GM12878 (cell line): ENCODE measurements at regions not wholly inside any gene's neighbourhood (a gene's known extent, or its start where the extent isn't known, plus 50 kb on each side); places are given as distances from the start of the nearest gene placed in this dataset.

Experiments used
- CTCF ChIP-seq, 3 experiments: IDR thresholded peaks in 2 of 3; conservative IDR thresholded peaks in 1 of 3; 2 replicates each; pipeline ENCODE4 v1.5.1; 2011; ENCODE audit warnings: low read depth in 3 of 3, low read length in 3 of 3, mild to moderate bottlenecking in 3 of 3, control low read depth in 2 of 3, moderate library complexity in 2 of 3, inconsistent platforms in 1 of 3, mixed read lengths in 1 of 3; ENCODE audit not compliant: control insufficient read depth in 2 of 3, insufficient read depth in 1 of 3; ENCODE audit errors: extremely low read depth in 1 of 3
- EZH2 ChIP-seq: IDR thresholded peaks from 2 replicates; pipeline ENCODE4 v1.6.1; 2012; ENCODE audit warnings: low read depth, mild to moderate bottlenecking, control low read depth, inconsistent platforms, low read length, borderline replicate concordance; ENCODE audit not compliant: control insufficient read depth
- NR2C1 ChIP-seq: fragments of 450-650 bp; IDR thresholded peaks from 2 replicates; pipeline ENCODE4 v1.6.1; 2017; ENCODE audit warnings: antibody characterized with exemption, mild to moderate bottlenecking, moderate library complexity

- TF ChIP-seq EZH2 (no peak), NR2C1 (no peak), CTCF (IDR thresholded peaks at IDR 0.05 in 2 of 3, conservative IDR thresholded peaks at IDR 0.05 in 1 of 3; ENCODE audit: control insufficient read depth in 2 of 3, extremely low read depth in 1 of 3, insufficient read depth in 1 of 3, low read depth in 3 of 3, low read length in 3 of 3) (no peak)
Observed at GRCh38 chr7:19305698-19306097, 160.5 kb upstream of the FERD3L start.
